ENCODE measurements at regions not wholly inside any gene's neighbourhood (a gene's known extent, or its start where the extent isn't known, plus 50 kb on each side); places are given as distances from the start of the nearest gene placed in this dataset.

DNA sequence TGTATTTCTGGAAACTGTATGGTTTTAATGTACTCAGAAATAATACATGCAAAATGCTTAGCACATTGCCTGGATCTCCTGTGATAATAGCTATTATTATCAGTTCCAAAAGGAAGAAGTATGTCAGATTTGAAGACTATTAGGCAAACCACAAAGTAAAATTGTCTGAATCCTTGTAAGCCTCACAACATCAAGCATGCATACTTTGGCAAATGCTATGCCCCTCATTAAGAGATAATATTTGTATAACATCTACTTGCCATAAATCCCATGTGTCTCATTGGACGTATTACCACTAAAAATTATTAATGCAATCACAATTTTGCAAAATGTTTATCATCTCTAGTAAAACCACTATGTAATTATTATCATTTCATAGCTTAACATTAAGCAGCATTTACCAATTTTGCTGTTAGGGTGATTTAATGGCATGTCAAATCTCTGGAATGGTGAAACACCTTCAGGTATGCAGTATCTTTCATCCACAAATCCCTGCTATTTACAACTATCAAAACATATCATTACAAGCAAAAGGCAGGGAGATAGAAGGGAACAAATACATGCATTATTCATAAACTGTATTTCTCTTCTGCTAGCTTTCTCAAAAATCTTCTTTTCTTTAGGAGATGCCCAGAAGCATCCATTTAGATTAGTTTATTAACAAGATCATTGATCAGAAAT lies 974.6 kb upstream of the RAG2 start:
- DNase-seq (ENCODE audit: extremely low read depth, low read depth, low spot score), result no peak

DNA sequence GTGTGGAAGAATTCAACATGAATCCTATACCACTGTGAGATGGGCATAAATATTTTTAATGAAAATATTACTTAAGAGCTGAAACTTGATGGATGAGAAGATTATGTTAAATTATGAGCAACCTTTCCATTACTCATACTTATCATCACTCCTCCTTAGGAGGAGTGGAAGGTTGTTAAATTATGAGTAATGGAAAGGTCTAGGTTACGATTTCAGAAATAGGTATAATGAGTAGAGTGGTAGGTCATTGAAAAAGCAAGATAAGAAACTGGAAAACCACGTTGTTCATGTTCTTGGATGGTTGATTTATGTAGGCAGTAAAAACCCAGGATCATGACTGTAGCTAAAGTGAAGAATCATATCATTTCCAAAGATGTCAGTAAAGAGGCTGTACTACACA lies 973.2 kb upstream of the RAG2 start:
- no peak for DNase-seq (ENCODE audit: extremely low read depth, low read depth, low spot score)

DNA sequence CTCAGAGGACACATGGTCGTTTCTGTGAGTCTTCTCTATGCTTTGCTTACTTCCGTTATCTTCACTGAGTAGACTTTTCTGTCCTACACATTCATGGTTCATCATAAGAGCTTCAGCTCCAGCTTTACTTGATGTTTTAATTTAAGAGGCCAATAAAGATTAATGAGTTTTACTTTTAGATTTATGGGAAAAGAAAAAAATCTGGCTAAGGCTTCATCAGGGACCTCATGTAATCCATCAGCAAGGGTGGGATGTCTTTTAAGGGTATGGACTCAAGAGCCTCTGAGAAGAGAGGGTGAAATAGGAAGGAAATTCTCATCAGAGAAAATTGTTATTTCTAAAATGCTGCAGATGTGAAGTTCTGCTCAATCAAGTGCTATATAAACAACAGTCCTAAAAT lies 963.0 kb upstream of the RAG2 start:
- no peak for DNase-seq (ENCODE audit: extremely low read depth, low read depth, low spot score)

DNA sequence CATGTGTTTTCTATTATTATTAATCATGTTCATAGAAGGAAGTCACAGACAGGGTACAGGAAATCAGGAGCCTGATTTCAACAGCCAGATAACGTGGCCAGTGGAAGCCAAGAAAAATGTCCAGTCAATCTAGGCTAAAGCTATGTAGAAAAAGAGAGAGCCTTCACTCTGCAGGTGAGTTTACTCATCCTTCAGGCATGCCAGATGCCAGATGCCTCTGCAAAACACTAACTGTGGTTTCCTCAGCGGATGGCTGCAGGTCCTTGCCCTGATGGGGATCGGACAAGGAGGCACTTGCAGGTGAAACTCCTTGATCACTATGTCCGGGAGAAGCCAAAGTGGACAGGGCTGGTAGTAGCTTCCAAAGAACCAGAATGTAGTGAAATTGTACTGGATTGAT lies 962.3 kb upstream of the RAG2 start:
- DNase-seq (ENCODE audit: extremely low read depth, low read depth, low spot score), result no peak

DNA sequence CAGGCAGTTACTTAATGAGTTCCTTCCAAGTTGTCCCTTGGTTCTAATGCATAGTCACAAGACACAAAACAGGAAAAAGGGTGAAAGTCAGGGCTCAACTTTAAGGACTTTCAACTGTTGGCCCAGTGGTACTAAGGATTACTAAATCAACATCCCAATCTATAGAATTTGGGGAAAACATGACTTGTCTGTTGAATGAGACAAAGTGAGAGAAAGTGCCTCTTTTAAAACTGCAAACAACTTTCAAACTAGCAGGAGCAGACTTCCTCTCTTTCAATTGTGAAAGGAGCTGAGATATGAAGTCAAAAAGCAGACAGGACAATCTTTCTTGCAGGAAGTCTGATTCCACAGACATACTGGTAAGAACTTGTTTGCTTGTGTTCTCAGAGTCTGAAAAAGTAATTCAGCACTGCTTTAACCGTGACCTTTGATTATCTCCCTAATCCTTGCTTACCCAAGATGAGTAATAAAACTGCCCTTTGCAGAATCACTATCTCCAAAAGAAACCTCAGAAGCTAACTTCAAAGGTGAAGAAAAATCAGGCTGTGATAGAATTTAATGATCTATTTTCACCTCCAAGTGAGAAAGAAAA lies 960.7 kb upstream of the RAG2 start:
- DNase-seq (ENCODE audit: extremely low read depth, low read depth, low spot score), result no peak

DNA sequence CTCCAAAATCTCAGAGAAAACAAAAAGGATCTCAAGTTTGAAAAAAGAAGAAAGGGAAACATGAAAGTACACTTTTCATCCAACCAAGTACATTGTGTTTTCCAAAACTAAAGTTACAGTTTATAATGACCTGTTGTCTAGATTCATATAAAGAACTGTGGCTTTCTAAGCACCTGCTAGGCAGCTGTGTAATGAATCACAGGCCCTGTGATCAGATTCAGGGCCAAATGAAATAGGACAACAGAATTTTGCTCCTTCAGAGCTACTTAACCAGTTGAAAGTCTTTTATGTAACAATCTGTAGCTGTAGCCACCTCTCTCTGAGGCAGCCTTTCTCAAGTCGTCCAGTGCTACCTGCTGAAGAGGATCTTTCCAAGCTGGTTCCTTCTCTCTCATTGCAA lies 960.0 kb upstream of the RAG2 start:
- no peak for DNase-seq (ENCODE audit: extremely low read depth, low read depth, low spot score)

DNA sequence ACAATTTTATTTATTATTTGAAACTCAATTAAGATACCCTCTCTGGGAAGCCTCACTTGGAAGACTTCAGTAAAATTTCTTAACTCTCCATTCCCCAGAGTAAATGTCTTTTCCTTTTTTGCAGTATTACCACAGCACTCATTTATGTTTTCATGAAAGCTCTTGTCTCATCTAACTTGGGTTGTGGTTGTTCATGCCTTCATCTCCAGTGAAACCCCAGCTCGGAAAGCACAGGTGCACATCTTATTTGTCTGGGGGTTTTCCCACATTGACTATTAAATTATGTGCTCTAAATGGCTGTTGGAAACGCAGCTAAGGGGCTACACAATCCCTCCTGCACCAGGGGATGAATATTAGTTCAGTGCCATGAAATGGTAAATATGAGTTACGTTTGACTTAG lies 954.2 kb upstream of the RAG2 start:
- DNase-seq (ENCODE audit: extremely low read depth, low read depth, low spot score), result no peak

DNA sequence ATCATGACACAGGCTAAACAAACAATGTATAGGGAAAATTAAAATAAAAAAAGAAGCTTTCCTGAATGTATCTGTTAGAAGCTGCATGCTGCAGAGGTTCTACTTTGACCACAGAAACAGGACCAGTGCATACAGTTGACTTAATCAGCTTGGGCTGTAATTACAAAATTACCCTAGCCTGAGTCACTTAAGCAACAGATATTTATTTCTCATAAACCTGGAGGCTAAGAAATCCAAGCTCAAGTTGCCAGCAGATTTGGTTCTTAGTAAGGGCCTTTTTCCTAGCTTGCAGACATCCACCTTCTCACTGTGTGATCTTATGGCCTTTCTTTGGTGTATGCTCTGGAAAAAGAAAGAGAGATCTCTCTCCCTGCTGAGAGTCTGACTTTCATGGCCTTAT lies 946.5 kb upstream of the RAG2 start:
- no peak for DNase-seq (ENCODE audit: extremely low read depth, low read depth, low spot score)

DNA sequence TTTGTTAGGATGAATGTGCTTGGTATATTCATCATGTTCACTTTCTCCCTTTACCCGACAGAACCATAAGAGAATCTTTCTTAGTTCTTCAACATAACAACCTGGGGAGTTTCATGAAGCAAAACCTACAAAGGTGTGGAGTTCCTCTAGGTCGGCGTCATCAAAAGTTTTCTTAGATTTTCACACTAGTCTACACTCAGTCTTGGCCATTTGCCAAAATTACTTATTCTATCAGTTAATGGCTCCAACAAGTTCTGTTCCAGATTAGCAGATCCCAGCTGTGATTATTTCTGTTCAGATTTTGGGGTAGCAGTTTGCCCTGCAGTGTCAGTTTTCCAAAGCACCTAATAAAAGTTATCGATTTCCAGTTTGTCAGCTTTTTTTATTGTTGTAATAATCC lies 935.8 kb upstream of the RAG2 start:
- no peak for DNase-seq (ENCODE audit: extremely low read depth, low read depth, low spot score)

DNA sequence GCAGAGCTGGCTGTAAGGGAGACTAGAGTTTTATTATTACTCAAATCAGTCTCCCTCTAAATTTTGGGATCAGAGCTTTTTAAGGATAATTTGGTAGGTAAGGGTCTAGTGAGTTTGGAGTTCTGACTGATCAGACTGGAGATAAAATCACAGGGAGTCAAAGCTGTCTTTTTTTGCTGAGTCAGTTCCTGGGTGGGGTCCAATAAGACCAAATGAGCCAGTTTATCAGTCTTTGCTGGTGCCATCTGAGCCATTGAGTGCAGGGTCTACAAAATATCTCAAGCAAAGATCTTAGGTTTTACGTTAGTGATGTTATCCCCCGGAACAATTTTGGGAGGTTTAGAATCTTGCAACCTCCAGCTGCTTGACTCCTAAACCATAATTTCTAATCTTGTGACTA lies 935.1 kb upstream of the RAG2 start:
- DNase-seq (ENCODE audit: extremely low read depth, low read depth, low spot score), result no peak

DNA sequence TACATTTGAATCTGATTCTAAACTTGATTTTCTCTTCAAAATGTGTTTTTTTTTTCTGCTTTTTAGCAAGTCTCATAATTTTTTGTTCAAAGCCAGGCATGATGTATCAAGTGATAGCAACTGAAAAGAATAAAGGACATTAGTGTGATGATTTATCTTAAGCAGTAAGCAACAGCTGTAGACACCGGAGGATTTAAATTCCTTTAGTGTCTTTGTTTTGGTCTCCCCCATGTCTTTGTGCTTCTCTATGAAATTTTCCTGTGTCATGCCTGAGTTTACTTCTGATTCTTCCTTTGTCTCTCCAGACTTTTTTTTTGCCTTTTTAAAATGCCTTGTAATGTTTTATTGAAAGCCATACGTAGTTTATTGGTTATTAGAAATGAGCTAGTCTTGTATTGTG lies 934.2 kb upstream of the RAG2 start:
- no peak for DNase-seq (ENCODE audit: extremely low read depth, low read depth, low spot score)

DNA sequence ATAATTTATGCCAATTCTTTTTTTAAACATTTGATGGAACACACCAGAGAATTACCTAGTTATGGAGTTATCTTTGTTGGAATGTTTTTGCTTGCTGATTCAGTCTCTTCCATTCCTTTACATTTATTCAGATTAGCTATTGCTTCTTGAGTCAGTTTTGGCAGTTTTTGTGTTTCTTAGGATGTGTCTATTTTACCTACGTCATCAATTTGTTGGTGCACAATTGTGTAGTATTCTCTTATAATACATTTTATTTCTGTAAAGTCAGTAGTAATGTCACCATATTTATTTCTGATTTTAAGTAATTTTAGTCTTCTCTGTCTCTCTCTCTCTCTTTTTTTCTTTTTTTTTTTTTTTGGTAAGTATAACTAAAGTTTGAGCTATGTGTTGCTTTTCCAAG lies 929.5 kb upstream of the RAG2 start:
- no peak for DNase-seq (ENCODE audit: extremely low read depth, low read depth, low spot score)

DNA sequence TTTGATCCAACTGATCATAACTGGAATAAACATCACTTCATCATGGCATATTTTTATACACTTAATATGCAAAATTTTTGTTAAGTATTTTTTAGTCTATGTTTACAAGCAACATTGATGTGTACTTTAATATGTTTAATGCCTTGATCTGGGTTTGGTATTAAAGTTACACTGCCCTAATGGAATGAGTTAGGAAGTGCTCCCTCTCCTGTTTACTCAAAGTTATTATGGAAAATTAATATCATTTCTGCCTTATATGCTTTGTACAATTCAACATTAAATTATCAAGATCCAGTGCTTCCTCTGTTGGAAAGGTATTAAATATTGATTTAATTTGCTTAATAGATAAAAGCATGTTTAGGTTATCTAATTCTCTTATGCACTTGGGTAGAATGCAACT lies 927.3 kb upstream of the RAG2 start:
- no peak for DNase-seq (ENCODE audit: extremely low read depth, low read depth, low spot score)

DNA sequence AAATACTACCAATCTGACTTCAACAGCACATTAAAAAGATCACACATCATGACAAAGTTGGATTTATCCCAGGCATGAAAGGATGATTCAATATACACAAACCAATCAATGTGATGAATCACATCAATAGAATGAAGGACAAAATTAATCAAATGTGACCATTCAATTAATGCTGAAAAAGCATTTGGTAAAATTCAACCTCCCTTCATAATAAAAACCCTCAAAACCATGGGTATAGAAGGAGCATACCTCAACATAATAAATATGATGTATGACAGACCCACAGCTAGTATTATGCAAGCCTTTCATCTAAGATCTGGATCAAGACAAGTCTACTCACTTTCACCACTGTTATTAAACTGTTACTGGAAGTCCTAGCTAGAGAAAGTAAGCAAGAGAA lies 921.7 kb upstream of the RAG2 start:
- DNase-seq (ENCODE audit: extremely low read depth, low read depth, low spot score), result no peak

DNA sequence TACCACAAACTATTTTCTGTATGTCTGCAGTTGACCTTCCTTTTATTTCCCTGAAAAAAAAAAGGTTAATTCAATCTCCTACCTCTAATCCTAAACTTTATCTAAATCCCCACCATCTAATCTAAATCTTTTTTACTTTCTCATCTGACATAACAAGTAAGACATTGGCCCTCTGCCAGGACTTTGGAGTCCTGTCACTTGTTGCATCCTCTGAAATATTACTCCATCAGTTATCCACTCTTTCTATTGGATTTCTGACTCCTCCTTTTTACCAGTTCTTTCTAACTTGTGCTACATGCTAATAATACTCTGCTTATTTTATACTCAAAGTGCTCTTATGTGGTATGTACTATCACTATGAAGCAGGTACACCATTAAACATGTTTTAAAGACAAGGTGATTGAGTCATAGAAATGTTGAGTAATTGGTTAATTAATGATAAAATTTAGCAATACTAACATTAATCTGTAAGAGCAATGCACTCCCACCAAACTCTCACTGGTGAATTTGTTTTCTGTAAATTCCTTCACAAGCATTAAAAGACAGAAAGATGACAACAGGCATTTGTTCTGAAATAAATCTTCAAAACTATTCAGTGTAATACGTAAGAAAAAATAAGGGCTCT lies 914.2 kb upstream of the RAG2 start:
- DNase-seq (ENCODE audit: extremely low read depth, low read depth, low spot score), result no peak

DNA sequence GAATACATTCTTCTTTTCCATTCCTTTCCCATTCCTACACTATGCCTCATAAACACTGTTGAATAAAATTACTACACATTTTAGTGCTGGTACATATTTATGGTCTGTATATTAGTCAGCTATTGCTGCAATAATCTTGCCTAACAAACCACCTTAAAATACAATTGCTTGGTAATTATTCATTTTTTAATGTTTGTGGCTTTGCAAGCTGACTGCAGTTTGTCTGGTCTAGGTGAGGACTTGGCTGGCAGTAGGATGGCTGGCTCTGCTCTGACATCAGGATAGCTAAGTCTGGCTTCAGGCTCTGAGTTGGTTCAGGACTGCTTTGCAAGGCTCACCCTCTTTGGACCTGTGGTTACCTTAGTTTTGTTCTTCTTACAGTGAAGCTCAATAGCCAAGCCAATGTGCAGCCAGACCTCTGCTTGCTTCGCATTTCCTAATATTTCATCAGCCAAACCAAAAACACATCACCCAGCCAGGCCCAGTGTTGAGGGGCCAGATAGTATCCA lies 913.4 kb upstream of the RAG2 start:
- DNase-seq (ENCODE audit: extremely low read depth, low read depth, low spot score), result no peak

DNA sequence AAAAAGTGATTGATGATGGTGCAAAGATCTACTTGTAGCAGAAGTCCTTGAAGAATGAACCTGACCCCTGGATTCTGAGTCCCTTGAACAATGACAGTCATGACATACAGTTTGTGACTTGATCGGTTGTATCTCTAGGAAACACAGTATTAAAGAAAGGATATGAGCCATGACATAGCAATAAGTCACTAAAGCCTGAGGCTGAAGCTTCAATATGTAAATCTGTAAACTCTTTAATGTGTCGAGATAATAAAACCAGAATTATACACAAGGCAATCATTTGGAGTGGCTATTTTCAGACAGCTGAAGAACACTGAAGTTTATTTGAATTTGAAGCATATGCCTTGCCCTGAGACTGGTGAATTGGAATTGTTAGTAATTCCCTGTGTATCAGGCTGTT lies 911.5 kb upstream of the RAG2 start:
- DNase-seq (ENCODE audit: extremely low read depth, low read depth, low spot score), result no peak

DNA sequence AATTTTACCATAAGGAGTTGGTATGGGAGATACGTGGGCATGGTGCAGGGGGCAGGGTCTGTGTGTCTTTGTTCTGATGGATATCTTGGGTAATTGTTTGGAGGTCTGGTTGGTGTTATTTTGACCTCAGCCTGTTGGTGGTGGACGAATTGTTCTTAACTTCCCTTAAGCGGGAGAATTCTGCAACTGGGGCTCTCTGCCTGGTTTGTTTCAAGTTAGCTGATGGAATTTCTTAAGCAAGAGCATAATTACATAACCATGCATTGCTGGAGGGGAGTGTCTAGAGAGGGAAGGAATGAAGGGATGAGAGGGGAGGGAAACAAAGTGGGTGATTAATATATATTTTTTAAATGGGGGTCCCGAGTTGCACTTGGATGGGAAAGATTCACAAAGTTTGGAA lies 908.5 kb upstream of the RAG2 start:
- no peak for DNase-seq (ENCODE audit: extremely low read depth, low read depth, low spot score)

DNA sequence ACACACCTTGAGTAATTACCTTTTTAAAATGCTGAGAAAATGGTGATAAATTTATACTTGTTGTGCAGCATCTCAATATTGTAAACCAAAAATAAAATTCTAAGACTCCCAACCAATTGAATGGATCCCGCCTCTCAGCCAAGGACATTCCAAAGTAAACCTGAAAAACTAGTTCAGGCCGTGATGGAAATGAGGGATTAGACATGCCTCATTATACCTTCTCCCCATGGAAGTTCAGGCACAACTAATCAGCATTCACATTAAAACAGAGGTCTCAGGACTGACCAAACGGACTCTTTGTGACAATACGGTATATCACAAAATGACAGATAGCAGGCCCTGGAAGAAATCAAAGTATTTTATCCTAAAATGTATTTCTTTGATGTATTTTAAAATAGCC lies 907.4 kb upstream of the RAG2 start:
- DNase-seq (ENCODE audit: extremely low read depth, low read depth, low spot score), result no peak

DNA sequence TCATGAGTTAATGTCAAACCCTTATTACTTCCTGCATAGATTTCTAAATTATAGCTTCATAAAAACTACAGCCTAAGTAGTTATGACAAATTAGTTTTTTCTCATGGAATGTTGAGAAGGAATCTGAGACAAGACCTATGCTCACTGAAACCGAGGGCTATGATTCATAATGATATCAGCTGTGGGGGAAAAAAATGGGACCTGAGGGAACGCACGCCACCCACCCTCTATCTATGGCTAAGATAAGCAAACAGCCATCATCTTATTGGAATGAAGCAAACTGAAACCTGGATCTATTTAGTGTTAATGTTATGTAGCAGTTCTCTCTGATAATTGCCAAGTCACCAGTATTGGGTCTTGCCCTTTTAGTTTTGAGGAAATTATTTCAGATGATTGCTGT lies 906.9 kb upstream of the RAG2 start:
- DNase-seq (ENCODE audit: extremely low read depth, low read depth, low spot score), result no peak

DNA sequence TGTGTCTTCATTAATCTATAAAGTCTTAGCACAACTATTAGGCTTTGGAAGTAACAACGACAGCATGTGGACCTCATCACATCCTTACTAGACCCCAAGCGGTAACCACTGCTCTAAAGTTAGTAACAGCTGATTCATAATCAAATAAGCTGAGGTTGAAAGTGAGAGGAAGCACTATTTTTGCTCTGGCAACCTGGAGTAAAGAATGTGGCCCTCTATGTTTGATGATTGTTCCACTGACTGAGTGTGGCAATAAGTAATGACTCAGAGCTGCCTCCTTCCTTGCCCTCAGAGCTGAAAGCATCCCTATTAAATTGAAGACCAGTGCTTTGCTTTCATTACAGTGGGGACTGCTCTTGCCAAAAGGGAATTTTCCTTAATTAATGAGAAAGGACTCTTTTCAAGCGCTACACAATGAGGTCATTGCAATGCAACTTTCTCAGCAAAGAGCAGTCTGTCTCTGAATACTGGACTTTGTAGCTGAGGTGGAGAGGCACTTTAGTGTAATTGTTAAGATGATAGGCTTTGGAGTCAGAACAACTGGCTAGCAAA lies 906.1 kb upstream of the RAG2 start:
- DNase-seq (ENCODE audit: extremely low read depth, low read depth, low spot score), result no peak

DNA sequence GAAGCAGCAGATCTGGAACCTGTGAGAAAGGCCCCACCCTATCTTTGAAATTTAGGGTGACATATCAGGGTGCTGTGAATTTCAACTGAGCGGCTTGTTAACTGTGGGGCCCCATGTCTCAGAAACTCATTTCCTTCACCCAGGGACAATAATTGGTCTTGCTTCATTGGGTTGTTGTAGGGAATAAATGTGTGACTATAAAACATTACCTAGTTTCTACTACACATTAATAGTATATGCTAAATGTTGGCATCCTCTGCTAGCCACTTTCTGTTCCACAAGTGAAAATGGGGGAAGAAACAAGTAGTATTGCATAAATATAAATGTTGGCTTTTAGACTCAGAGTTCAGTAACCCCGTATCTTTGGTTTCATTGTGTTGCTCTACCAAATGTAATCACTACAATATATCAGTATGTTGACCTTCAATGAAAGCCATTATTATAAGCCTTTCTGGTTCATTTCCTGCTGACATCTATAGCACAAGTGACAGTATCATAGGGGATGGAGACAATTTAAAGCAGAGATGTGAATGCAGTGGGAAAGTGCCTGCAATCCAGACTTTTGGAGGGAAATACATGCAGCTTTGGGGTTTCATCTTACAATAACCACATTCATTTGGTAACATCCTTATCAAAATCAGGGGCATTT lies 905.5 kb upstream of the RAG2 start:
- DNase-seq (ENCODE audit: extremely low read depth, low read depth, low spot score), result no peak

Measured in glomerular endothelial cell (primary cell).